ENCODE measurements at regions not wholly inside any gene's neighbourhood (a gene's known extent, or its start where the extent isn't known, plus 50 kb on each side); places are given as distances from the start of the nearest gene placed in this dataset.

DNA sequence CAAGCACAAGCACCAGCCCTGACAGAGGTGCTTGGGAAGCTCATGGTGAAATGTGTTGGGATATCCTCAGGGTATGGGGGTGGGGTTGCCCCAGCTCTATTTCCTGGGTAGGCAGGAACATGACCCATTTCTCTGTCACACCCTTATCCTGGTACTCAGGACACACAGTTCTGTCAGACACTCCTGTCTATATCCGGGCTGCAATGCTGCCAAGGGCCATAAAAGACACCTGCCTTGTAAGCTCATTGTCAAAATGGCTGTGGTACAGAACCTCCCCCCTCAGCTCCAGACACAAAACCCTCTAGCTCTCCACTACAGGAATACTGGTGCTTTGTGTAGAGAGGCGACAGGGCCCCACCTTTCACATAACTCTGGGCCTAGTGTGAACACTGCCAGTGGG is 636.7 kb downstream of the PLA2G4A start:
- TF ChIP-seq RARB (CRISPR knock-in tag; IDR thresholded peaks at IDR 0.05) (no peak), ARNTL (CRISPR knock-in tag; IDR thresholded peaks at IDR 0.05; ENCODE audit: borderline replicate concordance, low read depth) (no peak), TCF4 (CRISPR knock-in tag; IDR thresholded peaks at IDR 0.05; ENCODE audit: borderline replicate concordance) (no peak)
- TF ChIP-seq, protein P1, sequence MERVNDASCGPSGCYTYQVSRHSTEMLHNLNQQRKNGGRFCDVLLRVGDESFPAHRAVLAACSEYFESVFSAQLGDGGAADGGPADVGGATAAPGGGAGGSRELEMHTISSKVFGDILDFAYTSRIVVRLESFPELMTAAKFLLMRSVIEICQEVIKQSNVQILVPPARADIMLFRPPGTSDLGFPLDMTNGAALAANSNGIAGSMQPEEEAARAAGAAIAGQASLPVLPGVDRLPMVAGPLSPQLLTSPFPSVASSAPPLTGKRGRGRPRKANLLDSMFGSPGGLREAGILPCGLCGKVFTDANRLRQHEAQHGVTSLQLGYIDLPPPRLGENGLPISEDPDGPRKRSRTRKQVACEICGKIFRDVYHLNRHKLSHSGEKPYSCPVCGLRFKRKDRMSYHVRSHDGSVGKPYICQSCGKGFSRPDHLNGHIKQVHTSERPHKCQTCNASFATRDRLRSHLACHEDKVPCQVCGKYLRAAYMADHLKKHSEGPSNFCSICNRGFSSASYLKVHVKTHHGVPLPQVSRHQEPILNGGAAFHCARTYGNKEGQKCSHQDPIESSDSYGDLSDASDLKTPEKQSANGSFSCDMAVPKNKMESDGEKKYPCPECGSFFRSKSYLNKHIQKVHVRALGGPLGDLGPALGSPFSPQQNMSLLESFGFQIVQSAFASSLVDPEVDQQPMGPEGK (CRISPR knock-in tag; IDR thresholded peaks at IDR 0.05; ENCODE audit: borderline replicate concordance) = no peak

Data from SK-N-SH treated with all-trans-retinoic acid at 6 μM for 48 hours (cell line).